Sigmoid colon (tissue), 6 donors: ENCODE measurements at regions not wholly inside any gene's neighbourhood (a gene's known extent, or its start where the extent isn't known, plus 50 kb on each side); places are given as distances from the start of the nearest gene placed in this dataset.

ENCODE experiments used
- DNase-seq: peaks from one replicate; pipeline ENCODE4 v3.0.0-alpha.2; 2019
- H3K27ac ChIP-seq, 4 donors: fragments of 200-600 bp; sonication (generic); one replicate each; pipeline ENCODE4 v1.5.1; 2016 to 2019; ENCODE audit warnings: mild to moderate bottlenecking in 1 of 4
- H3K27me3 ChIP-seq, 3 donors: fragments of 200-600 bp; sonication (generic); one replicate each; pipeline ENCODE4 v1.5.1; 2019; ENCODE audit warnings: mild to moderate bottlenecking in 1 of 3
- H3K36me3 ChIP-seq, 4 donors: fragments of 200-600 bp; sonication (generic); one replicate each; pipeline ENCODE4 v1.5.1; 2016 to 2019
- H3K4me1 ChIP-seq, 4 donors: fragments of 200-600 bp; sonication (generic); one replicate each; pipeline ENCODE4 v1.5.1; 2017 to 2019
- H3K4me3 ChIP-seq, 4 donors: fragments of 200-600 bp; sonication (generic); one replicate each; pipeline ENCODE4 v1.5.1; 2017 to 2019; ENCODE audit warnings: mild to moderate bottlenecking in 2 of 4, moderate library complexity in 1 of 4
- H3K9me3 ChIP-seq, 4 donors: fragments of 200-600 bp in 3 of 4; sonication (generic) in 3 of 4; one replicate each; pipeline versions ENCODE4 v1.5.1 to v1.6.1; 2013 to 2019
- EP300 ChIP-seq, 4 donors: sonication (generic); formaldehyde crosslinking; IDR thresholded peaks; one replicate each; pipeline ENCODE4 v1.6.1; 2017; ENCODE audit warnings: antibody characterized with exemption in 4 of 4
- POLR2A ChIP-seq, 2 donors: fragments of 450-650 bp; IDR thresholded peaks; one replicate each; pipeline ENCODE4 v1.6.1; 2016; ENCODE audit warnings: antibody characterized with exemption in 2 of 2, mild to moderate bottlenecking in 2 of 2, moderate library complexity in 2 of 2
- POLR2AphosphoS5 ChIP-seq, 4 donors: sonication (generic); formaldehyde crosslinking; IDR thresholded peaks; one replicate each; pipeline ENCODE4 v1.6.1; 2017; ENCODE audit warnings: antibody characterized with exemption in 4 of 4
- WGBS, 2 donors: extraction: QIAGEN DNeasy Blood & Tissue Kit; methylation state at CpG; one replicate each; pipeline ENCODE4 v1.1.7; 2013; 5-methylcytosine and 5-hydroxymethylcytosine counted together
- intact Hi-C: fragments of 100-400 bp; cut with DNase I; formaldehyde crosslinking; loops from one replicate; pipeline ENCODE4 v1.15.1; 2023
- TF ChIP-seq, protein P1 (sequence below), 4 experiments: fragments of 450-650 bp in 3 of 4; fragments of 200-600 bp in 1 of 4; IDR thresholded peaks; one replicate each; pipeline ENCODE4 v1.5.1; 2016 to 2019; ENCODE audit warnings: antibody characterized with exemption in 4 of 4, mild to moderate bottlenecking in 3 of 4, moderate library complexity in 2 of 4
- donor health status: healthy with polysubstance abuse.
- donor health status: healthy.

DNA sequence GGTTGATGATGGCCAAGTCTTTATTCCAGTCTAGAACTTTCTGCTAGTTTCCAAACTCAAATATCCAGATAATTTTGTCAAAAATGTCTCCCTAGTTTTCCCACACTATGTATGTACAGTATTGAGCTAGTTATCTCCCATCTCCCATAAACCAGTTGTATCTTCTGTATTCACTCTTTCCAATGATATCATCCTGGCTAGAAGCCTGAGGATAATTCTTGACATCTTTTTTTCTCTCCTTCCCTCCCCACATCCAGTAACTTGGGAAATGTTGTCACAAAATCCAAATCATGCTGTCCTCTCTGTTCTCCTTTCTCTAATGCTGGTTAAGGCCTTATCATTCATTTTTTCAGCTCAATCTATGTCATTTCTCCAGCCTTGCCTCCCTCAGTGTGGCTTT, 553.8 kb upstream of the FANCL start:
- TF ChIP-seq POLR2AphosphoS5 (IDR thresholded peaks at IDR 0.05): no peak
- TF ChIP-seq, protein P1, sequence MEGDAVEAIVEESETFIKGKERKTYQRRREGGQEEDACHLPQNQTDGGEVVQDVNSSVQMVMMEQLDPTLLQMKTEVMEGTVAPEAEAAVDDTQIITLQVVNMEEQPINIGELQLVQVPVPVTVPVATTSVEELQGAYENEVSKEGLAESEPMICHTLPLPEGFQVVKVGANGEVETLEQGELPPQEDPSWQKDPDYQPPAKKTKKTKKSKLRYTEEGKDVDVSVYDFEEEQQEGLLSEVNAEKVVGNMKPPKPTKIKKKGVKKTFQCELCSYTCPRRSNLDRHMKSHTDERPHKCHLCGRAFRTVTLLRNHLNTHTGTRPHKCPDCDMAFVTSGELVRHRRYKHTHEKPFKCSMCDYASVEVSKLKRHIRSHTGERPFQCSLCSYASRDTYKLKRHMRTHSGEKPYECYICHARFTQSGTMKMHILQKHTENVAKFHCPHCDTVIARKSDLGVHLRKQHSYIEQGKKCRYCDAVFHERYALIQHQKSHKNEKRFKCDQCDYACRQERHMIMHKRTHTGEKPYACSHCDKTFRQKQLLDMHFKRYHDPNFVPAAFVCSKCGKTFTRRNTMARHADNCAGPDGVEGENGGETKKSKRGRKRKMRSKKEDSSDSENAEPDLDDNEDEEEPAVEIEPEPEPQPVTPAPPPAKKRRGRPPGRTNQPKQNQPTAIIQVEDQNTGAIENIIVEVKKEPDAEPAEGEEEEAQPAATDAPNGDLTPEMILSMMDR (IDR thresholded peaks at IDR 0.05): no peak
- TF ChIP-seq EP300 (IDR thresholded peaks at IDR 0.05): no peak
- TF ChIP-seq POLR2A (IDR thresholded peaks at IDR 0.05): no peak
- Histone ChIP-seq H3K4me1 (no peaks in the 10 kb centered on the region), H3K9me3 (no peaks in the 10 kb centered on the region), H3K4me3 (no peak overlapping the region), H3K36me3 (no peaks in the 10 kb centered on the region), H3K27me3 (no peaks in the 10 kb centered on the region), H3K27ac (no peak overlapping the region)
- no peak for DNase-seq
- intact Hi-C loops: no loop called here

DNA sequence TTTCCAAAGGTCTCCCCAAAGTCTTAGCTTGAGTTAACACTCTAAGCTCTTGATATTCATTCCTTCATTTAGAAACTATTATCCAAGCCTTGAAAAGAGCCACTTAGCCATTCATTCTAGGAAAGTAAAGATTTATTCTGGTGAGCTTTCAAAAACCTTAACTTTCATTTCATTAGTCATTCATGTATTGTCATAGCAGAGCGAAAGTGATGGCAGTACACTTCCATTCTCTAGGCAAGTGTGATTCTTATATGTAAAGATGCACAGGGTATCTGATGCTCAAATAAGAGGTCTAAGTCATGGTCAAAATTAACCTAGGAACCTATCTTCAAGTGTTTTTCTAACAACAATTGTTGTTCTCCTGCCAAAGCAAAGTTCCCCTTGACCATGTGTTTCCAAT, 553.0 kb upstream of the FANCL start:
- no peaks in the 10 kb centered on the region for H3K27me3 ChIP-seq
- no peaks in the 10 kb centered on the region for H3K9me3 ChIP-seq
- no peak overlapping the region for H3K27ac ChIP-seq
- TF ChIP-seq EP300 (IDR thresholded peaks at IDR 0.05): no peak
- 90 to 96% methylated on average over 1 of the region's 1 CpG for WGBS, 2 donors
- no peaks in the 10 kb centered on the region for H3K36me3 ChIP-seq
- intact Hi-C loops: no loop called here
- no peak for DNase-seq
- no peak overlapping the region for H3K4me3 ChIP-seq
- H3K4me1 ChIP-seq: no peaks in the 10 kb centered on the region

- no peaks in the 10 kb centered on the region for H3K36me3 ChIP-seq
- H3K9me3 ChIP-seq: no peaks in the 10 kb centered on the region
- DNase-seq: no peak
- H3K27me3 ChIP-seq: no peaks in the 10 kb centered on the region
- TF ChIP-seq, protein P1 (IDR thresholded peaks at IDR 0.05): no peak
- TF ChIP-seq POLR2AphosphoS5 (IDR thresholded peaks at IDR 0.05) (no peak), POLR2A (IDR thresholded peaks at IDR 0.05) (no peak), EP300 (IDR thresholded peaks at IDR 0.05) (no peak)
- H3K4me3 ChIP-seq: no peak overlapping the region
- intact Hi-C loops: no loop called here
- 91 to 95% methylated on average over 1 of the region's 1 CpG for WGBS, 2 donors
- no peaks in the 10 kb centered on the region for H3K4me1 ChIP-seq
- no peak overlapping the region for H3K27ac ChIP-seq
Observed at GRCh38 chr2:58788402-58788801, 547.3 kb upstream of the FANCL start.

- DNase-seq: no peak
- 85 to 89% methylated on average over 5 of the region's 5 CpGs for WGBS, 2 donors
- Histone ChIP-seq H3K27me3 (no peaks in the 10 kb centered on the region), H3K4me3 (no peak overlapping the region), H3K4me1 (peaks cover 0 to 4% (median 0%) of the 10 kb centered on the region in 4 donors), H3K36me3 (no peaks in the 10 kb centered on the region), H3K9me3 (no peaks in the 10 kb centered on the region), H3K27ac (no peak overlapping the region)
- TF ChIP-seq, protein P1 (IDR thresholded peaks at IDR 0.05): no peak
- TF ChIP-seq POLR2A (IDR thresholded peaks at IDR 0.05) (no peak), EP300 (IDR thresholded peaks at IDR 0.05) (no peak), POLR2AphosphoS5 (IDR thresholded peaks at IDR 0.05) (no peak)
- intact Hi-C loops: no loop called here
Observed at GRCh38 chr2:58770846-58771245, 529.7 kb upstream of the FANCL start.

DNA sequence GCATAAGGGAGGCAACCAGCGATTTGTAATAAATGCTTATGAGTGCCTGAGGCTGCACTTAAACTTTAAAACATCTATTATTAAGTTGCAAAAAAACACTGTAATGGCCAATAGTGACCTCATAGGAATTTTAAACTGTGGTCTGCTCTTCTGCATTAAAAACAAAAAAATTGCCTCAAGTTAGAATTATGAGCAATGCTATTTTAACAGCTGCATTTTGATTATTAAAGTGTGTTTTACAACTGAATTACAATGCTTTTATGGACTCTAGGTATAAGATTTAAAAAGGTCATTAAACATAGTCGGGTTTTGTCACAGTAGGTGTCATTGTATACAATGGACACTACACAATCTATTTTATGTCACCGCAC, 528.7 kb upstream of the FANCL start:
- H3K36me3 ChIP-seq: no peaks in the 10 kb centered on the region
- intact Hi-C loops: loop anchor here (10.0 kb wide), 1 partner anchor 525 kb away; no protein-coding TSS in a partner anchor
- H3K4me1 ChIP-seq: peaks cover 0 to 4% (median 0%) of the 10 kb centered on the region in 4 donors
- no peaks in the 10 kb centered on the region for H3K9me3 ChIP-seq
- no peak overlapping the region for H3K4me3 ChIP-seq
- H3K27ac ChIP-seq: no peak overlapping the region
- H3K27me3 ChIP-seq: no peaks in the 10 kb centered on the region
- WGBS, 2 donors: 34 to 63% methylated on average over 3 of the region's 3 CpGs
- TF ChIP-seq, protein P1 (IDR thresholded peaks at IDR 0.05): no peak
- TF ChIP-seq EP300 (IDR thresholded peaks at IDR 0.05) (no peak), POLR2A (IDR thresholded peaks at IDR 0.05) (no peak), POLR2AphosphoS5 (IDR thresholded peaks at IDR 0.05) (no peak)
- no peak for DNase-seq
